GM19468 (cell line): ENCODE measurements at regions not wholly inside any gene's neighbourhood (a gene's known extent, or its start where the extent isn't known, plus 50 kb on each side); places are given as distances from the start of the nearest gene placed in this dataset.
"Not testable (repeated sequence)": the region's sequence is repeated elsewhere in the genome, so short reads cannot be mapped to it uniquely, and the experiment has no call there.

ENCODE experiments used
- ATAC-seq: cut with Tn5 transposase; IDR thresholded peaks from one replicate; pipeline ENCODE4 v1.9.1; 2021; ENCODE audit warnings: mild to moderate bottlenecking, moderate library complexity, moderate number of reproducible peaks; ENCODE audit not compliant: unreplicated experiment; ENCODE audit errors: extremely low read depth

DNA sequence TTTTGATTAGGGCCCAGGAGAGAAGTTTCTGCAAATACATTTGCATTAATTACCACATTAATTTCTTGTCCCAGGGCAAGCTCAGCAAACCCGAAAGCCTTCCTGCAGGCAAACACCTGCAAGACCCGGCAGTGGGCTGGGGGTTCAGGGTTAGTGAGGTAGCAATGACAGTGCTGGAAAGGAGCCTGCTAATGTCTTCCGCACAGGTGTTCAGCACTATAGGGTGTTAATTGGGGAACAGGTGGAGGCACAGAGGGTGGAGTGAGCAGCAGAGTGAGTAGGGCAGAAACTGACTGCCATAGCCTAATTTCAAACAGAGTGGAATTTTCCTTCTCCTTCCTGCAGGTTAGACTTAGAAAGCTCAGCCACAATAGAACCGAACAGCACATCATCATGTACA, 50.9 kb upstream of the UBASH3B start:
- ATAC-seq = no peak

DNA sequence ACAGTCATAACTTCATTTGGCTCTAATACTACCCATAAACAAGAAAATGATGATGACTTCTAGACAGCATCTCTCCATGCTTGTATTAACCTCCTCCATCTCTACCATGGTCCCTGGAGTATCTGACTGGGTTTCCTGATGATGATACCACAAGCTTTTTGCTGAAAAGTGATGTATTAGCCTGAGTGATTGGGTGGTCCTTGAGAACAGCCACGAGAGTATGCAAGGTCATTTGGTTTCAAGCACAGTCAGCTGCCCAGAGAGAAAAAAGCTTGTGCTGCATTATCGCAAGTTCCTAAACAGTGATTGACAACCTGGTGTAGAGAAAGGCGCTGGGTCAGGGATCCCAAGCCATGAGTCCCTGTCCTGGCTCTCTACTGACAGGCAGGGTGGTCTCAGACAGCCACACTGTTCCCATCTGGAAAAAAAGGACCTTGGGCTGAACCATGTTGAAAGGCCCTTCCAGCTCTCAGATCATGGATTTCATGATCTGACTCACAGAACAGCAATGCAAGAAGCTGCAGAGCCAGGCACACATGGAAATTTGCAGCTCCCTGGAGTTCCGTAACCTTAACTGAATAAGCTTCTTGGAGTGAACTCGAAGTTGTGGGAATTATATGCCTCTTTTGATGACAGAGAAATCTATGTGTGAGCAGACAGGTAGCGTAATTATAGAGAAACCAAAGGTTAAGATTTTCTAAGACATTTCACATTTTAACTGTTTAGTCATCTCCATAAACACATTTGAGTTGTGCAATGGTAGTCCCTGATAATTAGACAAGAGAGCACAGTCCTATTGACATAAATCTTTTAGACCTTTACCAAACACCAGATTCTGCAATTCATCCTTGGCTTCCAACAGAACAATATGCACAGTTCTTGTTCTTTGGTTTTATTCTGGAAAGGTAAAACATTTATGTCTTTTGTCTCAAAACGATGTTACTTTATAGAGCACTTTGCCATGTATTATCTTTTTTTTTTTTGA, 54.1 kb upstream of the UBASH3B start:
- ATAC-seq = no peak

DNA sequence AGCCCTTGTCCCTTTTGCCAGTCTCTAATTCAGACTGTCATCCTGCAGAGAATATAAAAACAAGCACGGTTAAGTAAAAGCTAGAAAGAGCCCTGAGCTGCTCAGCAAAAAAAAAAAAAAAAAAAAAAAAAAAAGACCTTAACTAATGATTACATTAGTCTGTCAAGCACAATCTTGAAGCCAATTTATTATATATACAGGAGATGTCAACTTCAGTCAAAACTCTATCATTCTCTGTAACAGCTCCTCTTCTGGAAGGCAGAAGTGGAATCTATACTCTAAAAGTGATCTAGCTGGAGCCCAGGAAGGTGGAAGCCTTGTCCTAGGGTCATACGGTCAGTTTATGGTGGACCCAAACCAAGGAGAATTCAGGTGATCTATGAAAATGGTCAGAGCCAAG, 55.2 kb upstream of the UBASH3B start:
- no peak for ATAC-seq

DNA sequence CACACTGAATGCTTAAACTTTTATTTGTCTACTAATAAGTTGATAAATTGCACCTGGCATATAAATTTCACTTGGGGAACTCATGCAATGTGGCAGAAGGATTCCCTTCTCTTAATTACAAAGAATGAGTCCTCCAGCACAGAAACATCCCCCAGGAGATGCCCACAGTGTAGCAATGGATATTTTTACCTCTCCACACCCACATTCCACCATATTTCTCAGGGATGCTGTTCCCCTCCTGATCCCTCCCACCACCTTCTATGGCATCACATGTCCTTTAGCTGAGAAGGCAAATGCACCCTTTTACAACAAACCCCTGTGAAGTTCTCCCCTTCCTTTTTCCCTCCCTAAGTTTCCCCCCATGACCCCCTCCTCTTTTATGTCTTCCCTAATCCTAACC, 56.1 kb upstream of the UBASH3B start:
- ATAC-seq = no peak

DNA sequence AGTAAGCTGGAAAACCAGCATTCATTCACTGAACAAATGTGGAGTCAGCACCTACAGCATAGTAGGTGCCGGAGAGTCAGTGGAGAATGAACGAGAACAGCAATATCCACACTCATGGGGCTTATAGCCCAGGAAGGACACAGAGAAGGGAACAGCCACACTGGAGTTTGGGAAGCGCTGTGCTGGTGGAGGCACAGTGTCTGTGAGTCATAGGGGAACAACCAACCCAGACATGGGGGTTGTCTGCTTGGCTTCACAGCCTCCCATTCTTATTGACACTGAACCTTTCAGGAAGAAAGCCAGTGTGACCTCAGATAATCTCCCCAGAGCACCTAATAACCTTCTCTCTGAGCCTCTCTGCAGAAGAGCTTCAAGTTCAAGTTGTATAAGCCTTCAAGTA, 56.6 kb upstream of the UBASH3B start:
- no peak for ATAC-seq

DNA sequence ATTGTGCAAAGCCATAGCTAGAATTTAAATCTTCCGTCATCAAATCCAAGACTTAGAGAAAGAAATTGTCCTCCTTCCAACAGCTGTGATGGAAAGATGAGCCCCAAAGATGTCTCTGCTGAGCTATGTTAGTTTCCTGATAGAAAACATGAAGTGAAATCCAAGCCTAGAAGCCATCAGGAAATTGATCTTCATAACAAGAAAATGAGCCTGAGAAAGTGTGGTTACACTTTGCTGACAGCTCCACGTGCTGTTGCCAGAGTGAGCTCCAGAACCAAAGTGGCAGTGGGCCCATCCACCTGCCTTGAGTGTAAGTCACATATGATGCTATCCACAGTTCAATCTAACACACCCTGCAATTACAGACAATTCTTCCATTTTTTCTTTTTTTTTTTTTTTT, 58.0 kb upstream of the UBASH3B start:
- ATAC-seq = no peak

DNA sequence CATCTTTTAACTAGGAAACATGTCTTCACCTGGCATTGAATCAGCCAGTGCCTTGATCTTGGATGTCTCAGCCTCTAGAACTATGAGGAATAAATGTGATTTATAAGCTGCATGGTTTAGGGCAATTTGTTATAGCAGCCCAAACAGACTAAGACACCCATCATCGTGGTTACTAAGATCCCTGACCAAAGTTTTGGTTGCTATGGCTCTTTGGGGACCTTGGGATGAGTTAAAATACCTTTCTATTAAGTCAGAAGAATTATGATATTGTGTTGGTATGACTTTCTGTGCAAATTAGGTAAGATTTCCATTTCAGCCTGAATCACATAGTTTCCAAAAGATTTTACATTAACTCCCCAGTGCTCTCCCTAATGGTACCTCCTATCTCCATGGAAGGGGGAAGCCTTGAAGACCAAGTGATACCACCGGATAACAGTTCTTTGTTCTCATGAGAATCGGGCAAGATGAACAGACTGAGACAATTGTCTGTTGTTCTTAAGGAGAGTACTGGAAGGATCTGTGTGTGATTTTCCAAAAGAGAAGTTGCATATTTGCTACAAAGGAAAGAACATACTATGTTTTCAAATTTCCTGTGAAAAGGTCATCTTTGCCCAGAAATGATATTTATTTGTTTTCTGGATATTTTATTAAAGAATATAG, 60.4 kb upstream of the UBASH3B start:
- ATAC-seq = no peak

DNA sequence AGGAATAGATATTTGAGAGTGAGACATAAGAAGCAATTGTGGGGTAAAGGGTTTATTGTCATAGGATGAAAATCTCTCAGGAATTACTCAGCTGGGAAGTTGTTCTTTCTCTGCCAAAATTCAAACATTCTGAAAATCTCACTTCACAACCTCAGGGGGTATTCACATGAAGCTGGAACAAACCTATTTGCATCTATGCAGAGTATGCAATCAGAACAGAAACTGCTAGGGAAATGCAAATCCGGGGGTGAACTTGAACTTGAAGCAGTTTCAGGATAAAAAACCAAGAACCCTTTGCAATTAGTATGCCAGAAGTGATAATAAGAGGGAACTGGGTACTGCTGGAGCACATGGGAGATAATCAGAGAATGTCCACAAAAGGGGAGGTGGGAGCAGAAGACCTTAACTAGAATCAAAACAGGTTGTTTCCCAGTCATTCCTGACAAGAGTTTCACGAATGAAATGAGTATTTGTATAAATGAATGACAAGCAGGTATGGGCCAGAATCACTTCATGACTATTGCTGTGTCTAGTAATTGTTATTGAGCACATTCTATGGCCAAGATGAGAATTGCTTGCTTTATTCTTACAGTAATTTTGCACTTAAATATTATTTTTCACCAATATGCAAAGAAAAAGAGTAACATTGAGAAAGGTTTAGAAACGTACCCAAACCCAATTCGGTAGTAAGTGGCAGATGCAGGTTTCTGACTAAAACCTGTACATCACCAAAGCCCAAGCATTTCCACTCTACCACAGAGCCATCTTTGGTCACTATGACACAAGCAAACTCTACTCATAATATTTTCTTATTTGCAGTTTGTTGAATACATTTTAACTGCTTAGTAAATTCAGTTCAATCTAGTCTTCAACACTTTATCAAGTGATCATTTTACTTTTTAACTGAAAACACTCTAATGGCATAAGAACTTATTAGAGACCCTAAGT, 61.8 kb upstream of the UBASH3B start:
- no peak for ATAC-seq

DNA sequence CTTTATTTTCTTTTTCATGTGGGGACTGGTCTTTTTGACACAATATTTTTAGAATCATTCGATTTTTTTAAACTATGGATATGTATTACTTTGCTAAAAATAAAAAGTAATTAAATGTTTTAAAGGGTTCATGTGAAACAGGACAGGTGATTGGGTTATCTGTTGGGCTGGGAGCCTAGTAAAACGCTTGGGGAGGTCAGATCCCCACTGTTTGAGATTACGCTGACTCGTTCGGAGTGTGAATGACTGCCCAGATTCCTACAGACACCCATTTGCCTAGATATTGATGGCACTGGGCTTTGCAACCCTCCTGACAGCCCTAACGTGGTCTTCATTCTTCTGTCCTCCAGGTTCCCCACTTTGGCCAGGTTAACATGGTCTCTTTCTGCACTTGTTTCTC, 62.9 kb upstream of the UBASH3B start:
- ATAC-seq = no peak

DNA sequence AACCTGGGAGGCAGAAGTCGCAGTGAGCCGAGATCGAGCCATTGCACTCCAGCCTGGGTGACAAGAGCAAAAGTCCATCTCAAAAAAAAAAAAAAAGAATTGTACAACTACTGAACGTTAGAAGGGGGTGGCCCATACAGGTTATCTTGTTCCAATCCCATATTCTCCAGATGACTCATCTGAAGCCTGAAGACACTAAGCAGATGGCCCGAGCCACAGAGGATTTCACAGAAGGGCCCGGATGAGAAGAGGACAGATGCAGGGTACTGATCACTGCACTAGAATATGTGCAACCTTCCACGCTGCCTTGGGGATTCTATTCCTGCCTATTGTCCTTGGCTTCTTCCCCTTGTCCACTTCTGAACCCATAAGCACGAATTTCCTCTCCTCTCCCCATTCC, 70.9 kb upstream of the UBASH3B start:
- no peak for ATAC-seq

DNA sequence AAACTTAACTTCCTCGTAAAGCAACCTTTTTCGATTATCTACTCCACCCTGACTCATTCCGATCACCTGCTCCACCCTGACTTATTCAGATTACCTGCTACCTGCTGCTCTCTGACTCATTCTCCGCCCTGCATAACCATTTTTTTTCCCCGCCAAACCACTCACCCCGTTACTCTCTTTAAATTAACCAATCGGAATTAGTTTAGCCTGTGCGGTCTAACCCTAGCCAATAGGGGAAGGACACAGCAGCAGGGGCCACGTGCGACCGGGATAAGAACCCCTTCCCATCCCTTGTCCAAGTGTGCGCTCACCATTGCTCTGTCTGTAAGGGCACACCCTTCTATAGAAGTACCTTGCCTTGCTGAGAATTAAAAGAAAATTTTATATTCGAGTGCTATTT, 75.5 kb upstream of the UBASH3B start:
- not testable (repeated sequence) for ATAC-seq

DNA sequence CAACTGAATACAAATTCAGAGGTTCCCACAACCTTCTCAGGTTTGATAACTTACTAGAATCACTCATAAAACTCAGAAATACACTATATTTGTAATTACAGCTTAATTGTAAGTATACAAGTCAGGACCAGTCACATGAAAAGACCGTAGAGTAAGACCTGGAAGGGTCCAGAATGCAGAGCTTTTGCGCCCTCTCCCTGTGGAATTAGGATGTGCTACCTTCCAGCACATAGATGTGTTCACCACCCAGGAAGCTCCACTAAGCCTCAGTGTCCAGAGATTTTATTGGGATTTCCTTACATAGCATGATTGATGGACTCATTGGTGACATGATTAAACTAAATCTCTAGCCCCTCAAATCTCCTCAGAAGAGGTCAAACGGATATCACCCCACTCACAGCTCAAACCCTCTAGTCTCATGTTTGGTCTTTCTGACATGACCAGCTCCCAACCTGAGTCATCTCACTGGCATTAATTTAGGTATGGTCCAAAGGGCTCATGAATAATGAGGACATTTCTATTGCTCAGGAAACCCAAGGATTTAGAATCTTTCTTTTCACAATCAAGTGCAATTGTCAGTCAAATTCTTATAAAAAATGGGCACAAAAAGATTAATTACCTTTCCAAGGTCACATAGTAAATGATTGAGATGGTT, 77.2 kb upstream of the UBASH3B start:
- ATAC-seq = no peak

DNA sequence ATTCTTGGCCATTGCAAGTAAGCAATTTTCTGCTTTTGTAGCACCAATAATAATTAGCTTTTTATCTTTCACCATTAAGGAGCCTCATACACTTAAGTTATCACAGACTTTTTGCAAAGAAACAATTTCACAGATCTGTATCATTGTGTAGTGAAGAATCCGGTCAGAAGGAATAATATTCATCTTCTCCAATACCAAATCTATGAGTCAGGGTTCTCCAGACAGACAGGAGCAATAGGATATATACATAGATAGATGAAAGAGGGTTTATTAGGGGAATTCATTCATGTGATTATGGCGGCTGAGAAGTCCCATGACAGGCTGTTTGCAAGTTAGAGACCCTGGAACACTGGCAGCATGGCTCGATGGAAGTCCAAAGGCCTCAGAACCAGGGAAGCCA, 82.9 kb upstream of the UBASH3B start:
- ATAC-seq = no peak

DNA sequence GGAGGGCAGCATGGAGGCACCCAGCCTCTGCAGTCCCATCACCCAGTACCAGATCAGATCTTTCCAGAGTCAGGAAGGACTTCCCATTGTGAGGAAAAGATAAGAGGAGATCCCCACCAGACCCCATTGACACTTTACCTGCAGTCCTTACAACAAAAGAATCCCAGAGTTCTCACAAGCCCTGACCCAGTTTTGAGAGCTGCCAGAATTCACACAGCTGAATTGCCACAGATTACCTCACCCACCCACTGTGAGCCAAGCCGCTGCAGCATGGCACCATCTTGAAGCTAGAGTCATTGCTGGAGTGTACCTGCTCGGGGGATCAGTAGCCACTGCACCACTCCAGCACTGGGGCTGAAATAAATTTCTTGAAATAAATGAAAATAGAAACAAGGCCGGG, 91.8 kb upstream of the UBASH3B start:
- no peak for ATAC-seq

DNA sequence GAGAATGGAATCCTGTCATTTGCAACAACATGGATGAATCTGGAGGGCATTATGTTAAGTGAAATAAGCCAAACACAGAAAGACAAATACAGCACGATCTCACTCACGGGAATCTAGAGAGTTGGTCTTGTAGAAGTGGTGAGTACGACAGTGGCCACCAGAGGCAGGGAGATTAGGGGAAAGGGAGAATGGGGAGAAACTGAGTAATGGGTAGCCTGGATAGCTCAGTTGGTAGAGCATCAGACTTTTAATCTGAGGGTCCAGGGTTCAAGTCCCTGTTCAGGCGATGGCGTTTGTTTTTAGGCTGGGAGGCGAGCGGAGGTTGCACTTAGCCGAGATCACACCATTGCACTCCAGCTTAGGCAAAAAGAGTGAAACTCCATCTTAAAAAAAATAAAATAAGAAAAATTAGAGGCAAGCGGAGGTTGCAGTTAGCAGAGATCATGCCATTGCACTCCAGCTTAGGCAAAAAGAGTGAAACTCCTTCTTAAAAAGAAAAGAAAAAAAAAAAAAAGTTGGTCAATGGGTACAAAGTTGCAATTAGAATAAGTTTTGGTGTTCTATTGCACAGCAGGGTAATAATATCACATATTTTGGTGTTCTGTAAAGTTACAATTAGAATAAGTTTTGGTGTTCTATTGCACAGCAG, 95.7 kb upstream of the UBASH3B start:
- ATAC-seq = no peak

DNA sequence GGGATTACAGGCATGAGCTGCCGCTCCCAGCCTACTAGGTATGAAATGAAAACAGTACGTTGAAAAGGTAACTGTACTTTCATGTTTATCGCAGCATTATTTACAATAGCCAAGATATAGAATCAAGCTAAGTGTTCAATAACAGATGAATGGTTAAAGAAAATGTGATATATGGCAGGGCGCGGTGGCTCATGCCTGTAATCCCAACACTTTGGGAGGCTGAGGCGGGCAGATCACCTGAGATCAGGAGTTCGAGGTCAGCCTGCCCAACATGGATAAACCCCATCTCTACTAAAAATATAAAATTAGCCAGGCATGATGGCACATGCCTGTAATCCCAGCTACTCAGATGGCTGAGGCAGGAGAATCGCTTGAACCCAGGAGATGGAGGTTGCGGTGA, 96.3 kb upstream of the UBASH3B start:
- ATAC-seq = not testable (repeated sequence)

DNA sequence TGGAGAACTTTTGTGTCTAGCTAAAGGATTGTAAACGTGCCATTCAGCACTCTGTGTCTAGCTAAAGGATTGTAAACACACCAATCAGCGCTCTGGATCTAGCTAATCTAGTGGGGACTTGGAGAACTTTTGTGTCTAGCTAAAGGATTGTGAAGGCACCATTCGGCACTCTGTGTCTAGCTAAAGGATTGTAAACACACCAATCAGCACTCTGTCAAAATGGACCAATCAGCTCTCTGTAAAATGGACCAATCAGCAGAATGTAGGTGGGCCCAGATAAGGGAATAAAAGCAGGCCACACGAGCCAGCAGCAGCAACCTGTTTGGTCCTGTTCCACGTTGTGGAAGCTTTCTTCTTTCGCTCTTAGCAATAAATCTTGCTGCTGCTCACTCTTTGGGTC, 98.4 kb upstream of the UBASH3B start:
- ATAC-seq = not testable (repeated sequence)

DNA sequence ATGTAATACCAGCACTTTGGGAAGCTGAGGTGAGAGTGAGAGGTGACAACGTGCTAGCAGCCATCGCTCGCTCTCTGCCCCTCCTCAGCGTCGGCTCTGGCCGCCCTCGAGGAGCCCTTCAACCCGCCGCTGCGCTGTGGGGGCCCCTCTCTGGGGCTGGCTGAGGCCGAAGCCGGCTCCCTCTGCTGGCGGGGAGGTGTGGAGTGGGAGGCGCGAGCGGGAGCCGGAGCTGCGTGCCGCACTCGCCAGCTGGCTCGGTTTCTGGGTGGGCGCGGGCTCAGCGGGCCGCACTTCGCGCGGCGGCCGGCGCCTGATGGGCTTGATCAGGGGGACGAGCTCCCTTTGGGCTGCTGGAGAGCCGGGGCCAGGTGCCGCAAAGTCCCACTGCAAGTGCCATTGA, 98.9 kb upstream of the UBASH3B start:
- ATAC-seq = no peak

DNA sequence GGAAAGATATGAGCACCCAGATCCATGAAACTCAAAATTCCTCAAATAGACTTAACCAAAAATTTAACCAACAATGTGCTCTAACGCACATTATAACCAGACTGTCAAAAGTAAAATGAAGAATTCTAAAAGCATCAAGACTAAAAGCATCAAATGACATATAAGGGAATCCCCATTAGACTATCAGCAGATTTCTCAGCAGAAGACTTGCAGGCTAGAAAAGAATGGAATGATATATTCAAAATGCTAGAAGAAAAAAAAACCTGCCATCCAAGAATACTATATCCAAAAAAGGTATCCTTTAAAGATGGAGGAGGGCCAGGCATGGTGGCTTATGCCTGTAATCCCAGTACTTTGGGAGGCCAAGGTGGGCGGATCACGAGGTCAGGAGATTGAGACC, 117.5 kb upstream of the UBASH3B start:
- no peak for ATAC-seq

DNA sequence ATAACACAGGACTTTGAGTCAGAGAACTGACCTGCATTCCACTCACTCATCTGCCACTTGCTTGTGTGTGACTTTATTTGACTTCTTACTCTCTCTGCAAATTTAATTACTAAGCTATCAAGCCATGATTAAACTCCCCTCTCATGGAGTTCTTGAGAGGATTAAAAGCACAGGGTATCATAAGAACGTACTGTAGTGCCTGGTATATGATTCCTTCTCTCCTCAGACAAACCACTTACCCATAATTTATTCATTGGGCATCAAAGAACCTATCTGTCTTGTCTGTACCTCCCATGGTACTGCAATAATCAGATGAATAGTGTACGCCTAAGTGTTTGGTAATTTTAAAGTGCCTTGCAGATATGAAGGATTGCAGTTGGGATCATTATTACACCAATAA, 130.6 kb upstream of the UBASH3B start:
- no peak for ATAC-seq
